ENCODE measurements at regions not wholly inside any gene's neighbourhood (a gene's known extent, or its start where the extent isn't known, plus 50 kb on each side); places are given as distances from the start of the nearest gene placed in this dataset.

DNA sequence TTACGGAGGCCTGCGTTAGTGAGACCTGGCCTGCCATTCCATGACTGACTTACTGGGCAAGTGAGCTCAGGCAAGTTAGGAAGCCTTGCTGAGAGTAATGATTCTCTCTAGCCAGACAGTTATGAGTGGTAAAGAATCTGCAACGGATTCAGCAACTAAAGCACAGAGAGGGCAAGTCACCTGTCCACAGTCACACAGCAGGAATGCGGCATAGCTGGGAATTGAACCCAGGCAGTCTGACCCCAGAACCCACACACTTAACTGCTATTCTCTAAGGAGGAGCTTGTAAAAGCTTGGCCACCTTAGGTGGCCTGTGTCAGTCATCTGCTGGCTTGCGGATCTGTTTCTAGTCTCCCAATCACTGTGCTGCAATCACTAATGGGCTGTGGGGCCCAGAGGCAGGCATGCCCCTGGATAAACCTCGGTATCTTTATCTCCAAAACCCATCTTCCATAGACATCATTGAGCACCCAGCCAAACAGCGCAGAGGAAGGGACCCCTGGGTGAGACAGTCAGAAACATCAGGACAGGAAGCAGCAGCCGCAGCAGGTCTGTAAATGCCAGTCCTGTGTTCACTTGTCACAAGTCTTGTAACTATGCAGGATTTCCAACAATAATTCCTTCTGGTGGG is 215.9 kb upstream of the KCNG1 start:
- Histone ChIP-seq H4K20me1 (ENCODE audit: low read length) (no peaks in the 10 kb centered on the region), H3K79me2 (ENCODE audit: low read length) (no peaks in the 10 kb centered on the region), H3K27ac (ENCODE audit: low read length) (no peak overlapping the region), H3F3A (ENCODE audit: low read length, unreplicated experiment) (no peaks in the 10 kb centered on the region), H3K36me3 (ENCODE audit: low read depth, low read length) (no peaks in the 10 kb centered on the region), H2AFZ (ENCODE audit: low read length) (no peak overlapping the region), H3K27me3 (ENCODE audit: low read length) (peaks cover 39% of the 10 kb centered on the region), H3K9ac (ENCODE audit: low read length) (no peak overlapping the region), H3K4me3 (ENCODE audit: low read length) (no peak overlapping the region), H3K9me2 (replicated peaks; ENCODE audit: low read length) (no peaks in the 10 kb centered on the region), H3K4me2 (ENCODE audit: low read length) (no peak overlapping the region), H3K4me1 (ENCODE audit: insufficient read depth, low read length) (no peaks in the 10 kb centered on the region), H3K9me3 (ENCODE audit: low read length) (0 out of 2 replicates have a peak, but pooled peaks cover 13% of the 10 kb centered on the region)
- DNase-seq (no peak), ATAC-seq (no peak)
- no TSS peak for BruUV-seq (replicated peaks)
- TF ChIP-seq EZH2phosphoT487 (IDR thresholded peaks at IDR 0.05; ENCODE audit: borderline replicate concordance, low read length) = no peak
- TF ChIP-seq, protein P1, sequence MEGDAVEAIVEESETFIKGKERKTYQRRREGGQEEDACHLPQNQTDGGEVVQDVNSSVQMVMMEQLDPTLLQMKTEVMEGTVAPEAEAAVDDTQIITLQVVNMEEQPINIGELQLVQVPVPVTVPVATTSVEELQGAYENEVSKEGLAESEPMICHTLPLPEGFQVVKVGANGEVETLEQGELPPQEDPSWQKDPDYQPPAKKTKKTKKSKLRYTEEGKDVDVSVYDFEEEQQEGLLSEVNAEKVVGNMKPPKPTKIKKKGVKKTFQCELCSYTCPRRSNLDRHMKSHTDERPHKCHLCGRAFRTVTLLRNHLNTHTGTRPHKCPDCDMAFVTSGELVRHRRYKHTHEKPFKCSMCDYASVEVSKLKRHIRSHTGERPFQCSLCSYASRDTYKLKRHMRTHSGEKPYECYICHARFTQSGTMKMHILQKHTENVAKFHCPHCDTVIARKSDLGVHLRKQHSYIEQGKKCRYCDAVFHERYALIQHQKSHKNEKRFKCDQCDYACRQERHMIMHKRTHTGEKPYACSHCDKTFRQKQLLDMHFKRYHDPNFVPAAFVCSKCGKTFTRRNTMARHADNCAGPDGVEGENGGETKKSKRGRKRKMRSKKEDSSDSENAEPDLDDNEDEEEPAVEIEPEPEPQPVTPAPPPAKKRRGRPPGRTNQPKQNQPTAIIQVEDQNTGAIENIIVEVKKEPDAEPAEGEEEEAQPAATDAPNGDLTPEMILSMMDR (conservative IDR thresholded peaks at IDR 0.05; ENCODE audit: low read depth, low read length) = no peak
- TF ChIP-seq EZH2 (IDR thresholded peaks at IDR 0.05; ENCODE audit: low read length, unreplicated experiment) = no peak
- ChIA-PET CTCF (no interaction called here), POLR2A (ENCODE audit: unreplicated experiment) (no interaction called here)
- intact Hi-C loops (cut with micrococcal nuclease) = no loop called here

GRCh38 chr20:51237791-51238190 is 214.9 kb upstream of the KCNG1 start:
- TF ChIP-seq EZH2 (IDR thresholded peaks at IDR 0.05; ENCODE audit: low read length, unreplicated experiment) = no peak
- TF ChIP-seq, protein P1 (conservative IDR thresholded peaks at IDR 0.05; ENCODE audit: low read depth, low read length) = no peak
- TF ChIP-seq EZH2phosphoT487 (IDR thresholded peaks at IDR 0.05; ENCODE audit: borderline replicate concordance, low read length) = no peak
- H4K20me1 ChIP-seq (ENCODE audit: low read length) = no peaks in the 10 kb centered on the region
- no peaks in the 10 kb centered on the region for H3K36me3 ChIP-seq (ENCODE audit: low read depth, low read length)
- POLR2A ChIA-PET (ENCODE audit: unreplicated experiment) = no interaction called here
- no peaks in the 10 kb centered on the region for H3K79me2 ChIP-seq (ENCODE audit: low read length)
- H3K27me3 ChIP-seq (ENCODE audit: low read length) = peaks cover 32% of the 10 kb centered on the region
- no peak overlapping the region for H3K4me2 ChIP-seq (ENCODE audit: low read length)
- DNase-seq (no peak), ATAC-seq (no peak)
- H3K9ac ChIP-seq (ENCODE audit: low read length) = no peak overlapping the region
- H3K27ac ChIP-seq (ENCODE audit: low read length) = no peak overlapping the region
- no peaks in the 10 kb centered on the region for H3K4me1 ChIP-seq (ENCODE audit: insufficient read depth, low read length)
- no peak overlapping the region for H2AFZ ChIP-seq (ENCODE audit: low read length)
- CTCF ChIA-PET = no interaction called here
- no TSS peak for BruUV-seq (replicated peaks)
- no peaks in the 10 kb centered on the region for H3F3A ChIP-seq (ENCODE audit: low read length, unreplicated experiment)
- H3K9me2 ChIP-seq (replicated peaks; ENCODE audit: low read length) = no peaks in the 10 kb centered on the region
- H3K4me3 ChIP-seq (ENCODE audit: low read length) = no peak overlapping the region
- 0 out of 2 replicates have a peak, but pooled peaks cover 13% of the 10 kb centered on the region for H3K9me3 ChIP-seq (ENCODE audit: low read length)
- intact Hi-C loops (cut with micrococcal nuclease) = no loop called here

DNA sequence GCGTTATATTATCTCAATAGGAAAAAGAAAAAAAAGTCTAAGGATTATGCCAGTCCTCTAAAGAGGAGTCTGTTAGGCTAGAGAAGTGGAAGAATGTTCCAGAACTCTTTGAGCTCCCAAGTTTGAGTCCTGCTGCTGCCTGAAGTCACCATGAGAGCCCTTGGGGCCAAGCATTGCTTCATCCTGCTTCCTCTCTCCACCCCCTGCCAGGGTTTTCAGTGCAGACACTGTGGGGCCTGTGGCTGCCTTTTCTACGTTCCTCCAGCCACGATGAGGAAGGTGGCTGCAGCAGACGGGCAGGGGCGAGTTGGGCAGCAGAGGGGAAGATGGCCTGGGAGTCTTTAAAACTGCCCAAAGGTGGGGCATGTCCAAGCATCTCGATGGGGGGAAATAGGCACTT is 214.4 kb upstream of the KCNG1 start:
- Histone ChIP-seq H3K4me1 (ENCODE audit: insufficient read depth, low read length) (no peaks in the 10 kb centered on the region), H3K9me2 (replicated peaks; ENCODE audit: low read length) (no peaks in the 10 kb centered on the region), H3K9me3 (ENCODE audit: low read length) (0 out of 2 replicates have a peak, but pooled peaks cover 9% of the 10 kb centered on the region), H3K27me3 (ENCODE audit: low read length) (peaks cover 27% of the 10 kb centered on the region), H3K9ac (ENCODE audit: low read length) (no peak overlapping the region), H3K36me3 (ENCODE audit: low read depth, low read length) (no peaks in the 10 kb centered on the region), H3K27ac (ENCODE audit: low read length) (no peak overlapping the region), H4K20me1 (ENCODE audit: low read length) (no peaks in the 10 kb centered on the region), H3F3A (ENCODE audit: low read length, unreplicated experiment) (no peaks in the 10 kb centered on the region), H3K4me3 (ENCODE audit: low read length) (no peak overlapping the region), H3K79me2 (ENCODE audit: low read length) (no peaks in the 10 kb centered on the region), H2AFZ (ENCODE audit: low read length) (no peak overlapping the region), H3K4me2 (ENCODE audit: low read length) (no peak overlapping the region)
- no peak for DNase-seq
- ATAC-seq = no peak
- ChIA-PET POLR2A (ENCODE audit: unreplicated experiment) (no interaction called here), CTCF (no interaction called here)
- no TSS peak for BruUV-seq (replicated peaks)
- intact Hi-C loops (cut with micrococcal nuclease) = no loop called here
- TF ChIP-seq EZH2phosphoT487 (IDR thresholded peaks at IDR 0.05; ENCODE audit: borderline replicate concordance, low read length) = no peak

Data from PC-3 (cell line).